ENCODE measurements at regions not wholly inside any gene's neighbourhood (a gene's known extent, or its start where the extent isn't known, plus 50 kb on each side); places are given as distances from the start of the nearest gene placed in this dataset.
"Not testable (repeated sequence)": the region's sequence is repeated elsewhere in the genome, so short reads cannot be mapped to it uniquely, and the experiment has no call there.

DNA sequence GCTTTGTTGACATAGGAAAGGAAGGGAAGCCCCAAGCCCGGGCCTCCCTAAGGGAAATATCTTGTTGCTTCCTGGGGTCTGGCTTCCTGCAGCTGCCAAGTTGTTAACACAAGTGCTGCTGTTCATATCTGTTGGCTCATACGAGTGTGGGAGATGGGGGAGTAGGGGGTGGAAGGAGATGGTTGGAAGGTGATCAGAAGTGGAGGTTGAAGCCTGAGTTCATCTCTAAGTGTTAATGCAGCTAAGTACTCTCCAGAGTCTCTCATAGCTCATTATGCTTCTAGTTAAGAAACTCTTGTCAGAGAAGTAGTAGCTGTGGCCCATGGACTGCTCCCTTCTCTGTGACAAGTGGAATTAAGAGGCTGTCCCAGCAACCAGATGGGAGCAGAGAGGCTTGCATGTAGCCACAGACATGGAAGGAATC lies 319.2 kb upstream of the SPAG17 start:
- Mint-ChIP-seq H3K27me3 (no peaks in the 10 kb centered on the region), H3K27ac (no peak overlapping the region), H3K4me1 (ENCODE audit: low read depth) (no peaks in the 10 kb centered on the region), H3K4me3 (no peak overlapping the region), H3K9me3 (no peaks in the 10 kb centered on the region), H3K36me3 (no peaks in the 10 kb centered on the region)
- ChIA-PET POLR2A (no interaction called here), CTCF (no interaction called here)
- DNase-seq: no peak
- intact Hi-C loops (cut with micrococcal nuclease): no loop called here

DNA sequence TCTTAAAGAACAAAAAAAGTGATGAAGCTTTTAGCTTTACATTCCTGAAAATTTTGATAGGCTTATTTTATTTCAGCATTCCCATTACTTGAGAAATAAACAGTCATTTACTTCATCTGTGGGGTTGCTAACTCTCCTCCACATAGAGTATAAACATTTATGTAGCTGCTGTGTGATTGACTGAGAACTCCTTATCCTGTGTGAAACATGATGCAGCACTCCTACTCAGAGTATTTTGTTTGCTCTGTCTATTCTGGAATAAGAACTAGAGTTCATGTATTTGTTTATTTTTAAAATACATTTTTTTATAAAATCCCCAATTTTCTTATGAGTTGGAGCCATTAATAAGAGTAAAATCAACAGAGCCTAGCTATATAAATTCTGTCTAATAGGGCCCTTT lies 318.7 kb upstream of the SPAG17 start:
- intact Hi-C loops (cut with micrococcal nuclease): no loop called here
- H3K27ac Mint-ChIP-seq: no peak overlapping the region
- POLR2A ChIA-PET: no interaction called here
- DNase-seq: no peak
- H3K9me3 Mint-ChIP-seq: no peaks in the 10 kb centered on the region
- H3K4me3 Mint-ChIP-seq: no peak overlapping the region
- CTCF ChIA-PET: no interaction called here
- no peaks in the 10 kb centered on the region for H3K4me1 Mint-ChIP-seq (ENCODE audit: low read depth)
- H3K27me3 Mint-ChIP-seq: no peaks in the 10 kb centered on the region
- no peaks in the 10 kb centered on the region for H3K36me3 Mint-ChIP-seq

DNA sequence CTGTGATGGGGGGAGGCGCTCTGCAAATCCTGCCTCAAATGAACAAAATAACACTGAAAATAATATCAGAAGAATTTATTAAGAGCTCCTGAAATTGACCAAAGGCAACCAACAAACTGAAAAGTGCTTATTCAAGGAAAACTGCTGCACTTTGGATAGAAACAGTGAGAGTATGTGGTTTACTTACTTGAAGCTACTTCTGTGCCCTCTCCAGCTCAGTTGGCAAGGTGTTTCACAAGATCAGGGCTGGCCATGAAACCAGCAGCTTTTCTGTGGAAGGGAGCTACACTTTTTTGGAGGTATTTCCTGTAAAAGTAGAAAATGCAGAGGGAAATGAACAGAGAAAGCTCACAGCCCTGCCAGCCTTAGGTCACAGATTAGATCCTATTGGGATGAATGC lies 310.0 kb upstream of the SPAG17 start:
- H3K9me3 Mint-ChIP-seq: no peaks in the 10 kb centered on the region
- no peak overlapping the region for H3K4me3 Mint-ChIP-seq
- H3K27me3 Mint-ChIP-seq: no peaks in the 10 kb centered on the region
- H3K36me3 Mint-ChIP-seq: no peaks in the 10 kb centered on the region
- ChIA-PET CTCF (no interaction called here), POLR2A (no interaction called here)
- H3K27ac Mint-ChIP-seq: no peak overlapping the region
- intact Hi-C loops (cut with micrococcal nuclease): no loop called here
- DNase-seq: no peak
- no peaks in the 10 kb centered on the region for H3K4me1 Mint-ChIP-seq (ENCODE audit: low read depth)

DNA sequence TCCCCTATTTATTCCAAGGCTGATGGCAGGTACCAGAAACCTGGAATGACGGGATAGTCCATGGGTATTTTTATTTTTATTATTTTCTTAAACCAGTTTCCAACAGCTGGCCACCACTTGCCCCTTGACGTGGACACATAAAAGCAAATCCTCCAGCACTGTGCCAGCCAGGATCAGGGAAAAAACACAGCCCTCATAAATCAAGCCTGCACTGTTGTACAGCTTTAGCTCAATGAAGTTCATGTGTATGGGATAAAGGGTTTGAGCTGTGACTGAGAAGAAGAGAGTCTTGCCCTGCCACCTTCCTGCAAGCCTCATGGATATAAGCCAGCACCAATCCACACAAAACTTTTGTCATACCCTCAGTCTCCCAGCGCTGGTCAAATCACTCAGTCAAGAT lies 303.8 kb upstream of the SPAG17 start:
- H3K27me3 Mint-ChIP-seq: no peaks in the 10 kb centered on the region
- H3K4me3 Mint-ChIP-seq: no peak overlapping the region
- H3K36me3 Mint-ChIP-seq: no peaks in the 10 kb centered on the region
- POLR2A ChIA-PET: no interaction called here
- CTCF ChIA-PET: no interaction called here
- intact Hi-C loops (cut with micrococcal nuclease): no loop called here
- peaks cover 4% of the 10 kb centered on the region for H3K9me3 Mint-ChIP-seq
- H3K4me1 Mint-ChIP-seq (ENCODE audit: low read depth): no peaks in the 10 kb centered on the region
- no peak for DNase-seq
- no peak overlapping the region for H3K27ac Mint-ChIP-seq

DNA sequence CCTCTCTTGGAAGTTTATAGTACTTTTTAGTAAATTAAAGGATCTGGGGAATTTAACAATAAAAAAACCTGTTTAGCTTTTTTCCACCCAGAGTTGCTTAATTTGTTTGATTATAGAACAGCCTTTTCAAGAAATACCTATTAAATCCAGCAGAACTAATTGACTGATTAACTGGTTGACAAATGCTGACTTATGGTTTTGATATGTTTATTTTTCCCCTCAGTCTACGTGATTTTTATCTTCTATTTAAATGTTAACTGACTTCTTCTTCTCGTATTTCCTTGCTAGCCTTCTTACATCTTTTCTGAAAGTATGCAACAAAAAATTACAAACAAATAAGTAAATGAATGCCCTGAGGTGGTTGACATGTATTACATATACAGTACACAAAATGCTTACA lies 302.9 kb upstream of the SPAG17 start:
- ChIA-PET POLR2A (no interaction called here), CTCF (no interaction called here)
- Mint-ChIP-seq H3K4me1 (ENCODE audit: low read depth) (no peaks in the 10 kb centered on the region), H3K36me3 (no peaks in the 10 kb centered on the region), H3K27me3 (no peaks in the 10 kb centered on the region), H3K9me3 (peaks cover 6% of the 10 kb centered on the region), H3K4me3 (no peak overlapping the region), H3K27ac (no peak overlapping the region)
- DNase-seq: no peak
- intact Hi-C loops (cut with micrococcal nuclease): no loop called here

DNA sequence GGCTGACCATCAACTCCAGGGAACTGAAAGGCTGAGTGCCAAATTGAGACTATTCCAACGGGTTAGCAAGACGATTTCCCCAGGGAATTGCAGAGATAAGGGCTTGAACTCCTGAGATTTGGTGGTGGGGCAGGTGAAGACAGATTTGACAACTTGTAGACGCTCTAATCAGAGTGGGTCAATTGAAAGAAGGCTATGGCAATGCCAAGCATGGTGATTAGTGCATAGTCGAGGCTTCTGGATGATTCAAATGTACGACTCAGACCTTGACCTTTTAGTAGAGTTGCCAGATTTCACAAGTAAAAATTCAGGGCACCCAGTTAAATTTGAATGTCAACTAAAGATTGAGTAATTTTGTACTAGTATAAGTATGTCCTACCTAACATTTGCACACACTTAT lies 302.1 kb upstream of the SPAG17 start:
- ChIA-PET POLR2A (no interaction called here), CTCF (no interaction called here)
- Mint-ChIP-seq H3K36me3 (no peaks in the 10 kb centered on the region), H3K4me3 (no peak overlapping the region), H3K9me3 (peaks cover 13% of the 10 kb centered on the region), H3K27ac (no peak overlapping the region), H3K4me1 (ENCODE audit: low read depth) (no peaks in the 10 kb centered on the region), H3K27me3 (no peaks in the 10 kb centered on the region)
- intact Hi-C loops (cut with micrococcal nuclease): no loop called here
- DNase-seq: no peak

DNA sequence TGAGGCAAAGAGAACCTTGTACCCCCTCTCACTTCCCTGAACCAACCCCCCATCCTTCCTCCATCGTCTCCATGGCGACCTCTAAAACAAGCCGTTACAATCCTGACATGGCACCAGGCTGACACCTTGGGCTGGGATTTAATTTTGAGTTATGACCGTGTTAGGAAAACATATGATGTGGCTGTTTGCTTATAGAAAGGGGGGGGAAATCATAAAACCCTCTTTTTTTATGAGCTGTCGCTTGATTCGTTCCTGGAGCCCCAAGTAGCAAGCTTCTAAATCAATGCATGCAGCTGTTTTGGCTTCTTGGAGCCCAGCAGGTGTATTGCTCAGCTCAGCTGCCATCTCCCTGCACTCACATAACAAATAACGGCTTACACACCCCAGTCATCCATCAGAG lies 301.2 kb upstream of the SPAG17 start:
- ChIA-PET CTCF (no interaction called here), POLR2A (no interaction called here)
- Mint-ChIP-seq H3K4me3 (no peak overlapping the region), H3K27ac (no peak overlapping the region), H3K27me3 (no peaks in the 10 kb centered on the region), H3K4me1 (ENCODE audit: low read depth) (no peaks in the 10 kb centered on the region), H3K36me3 (no peaks in the 10 kb centered on the region), H3K9me3 (peaks cover 16% of the 10 kb centered on the region)
- intact Hi-C loops (cut with micrococcal nuclease): no loop called here
- DNase-seq: no peak

DNA sequence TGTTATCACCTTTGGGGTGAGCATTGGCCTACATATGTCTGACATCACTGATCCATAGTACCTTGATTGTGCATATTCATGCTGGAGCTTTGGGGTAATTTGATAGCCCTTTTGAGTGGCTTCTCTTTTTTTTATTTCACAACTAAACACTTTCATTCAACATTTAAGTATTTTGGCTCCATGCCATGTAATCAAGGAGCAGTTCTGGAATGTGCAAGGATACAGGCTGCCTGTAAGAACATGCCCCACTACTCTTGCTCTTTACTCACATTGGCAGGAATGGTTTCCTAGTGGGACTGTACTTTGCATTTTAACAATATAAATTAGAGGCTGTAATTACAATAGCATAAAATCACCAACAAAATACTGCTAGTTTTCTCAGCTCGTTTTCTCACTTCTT lies 300.7 kb upstream of the SPAG17 start:
- Mint-ChIP-seq H3K27ac (no peak overlapping the region), H3K9me3 (peaks cover 16% of the 10 kb centered on the region), H3K27me3 (no peaks in the 10 kb centered on the region), H3K4me3 (no peak overlapping the region), H3K36me3 (no peaks in the 10 kb centered on the region), H3K4me1 (ENCODE audit: low read depth) (no peaks in the 10 kb centered on the region)
- intact Hi-C loops (cut with micrococcal nuclease): no loop called here
- DNase-seq: no peak
- POLR2A ChIA-PET: no interaction called here
- CTCF ChIA-PET: no interaction called here

DNA sequence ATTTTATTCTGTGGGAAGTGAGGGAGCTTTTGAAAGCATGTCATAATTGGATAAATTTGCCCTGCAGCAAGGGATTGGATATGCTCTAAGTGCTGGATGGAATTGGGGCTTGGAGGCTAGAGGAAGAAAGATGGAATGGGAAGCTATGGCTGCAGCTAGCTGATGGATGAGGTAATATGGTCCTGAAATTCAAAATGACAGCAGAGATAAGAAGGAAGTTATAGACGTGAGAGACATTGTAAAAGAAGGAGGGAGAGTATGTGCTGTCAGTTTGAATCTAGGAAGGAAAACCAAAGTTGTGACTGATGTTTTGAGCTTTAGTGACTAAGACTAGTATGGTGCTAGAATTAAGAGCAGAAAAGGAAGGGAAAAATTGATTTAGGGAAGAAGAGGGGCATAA lies 299.9 kb upstream of the SPAG17 start:
- POLR2A ChIA-PET: no interaction called here
- Mint-ChIP-seq H3K9me3 (peaks cover 16% of the 10 kb centered on the region), H3K4me1 (ENCODE audit: low read depth) (no peaks in the 10 kb centered on the region), H3K4me3 (no peak overlapping the region), H3K27ac (no peak overlapping the region), H3K36me3 (no peaks in the 10 kb centered on the region), H3K27me3 (no peaks in the 10 kb centered on the region)
- intact Hi-C loops (cut with micrococcal nuclease): no loop called here
- CTCF ChIA-PET: no interaction called here
- no peak for DNase-seq

DNA sequence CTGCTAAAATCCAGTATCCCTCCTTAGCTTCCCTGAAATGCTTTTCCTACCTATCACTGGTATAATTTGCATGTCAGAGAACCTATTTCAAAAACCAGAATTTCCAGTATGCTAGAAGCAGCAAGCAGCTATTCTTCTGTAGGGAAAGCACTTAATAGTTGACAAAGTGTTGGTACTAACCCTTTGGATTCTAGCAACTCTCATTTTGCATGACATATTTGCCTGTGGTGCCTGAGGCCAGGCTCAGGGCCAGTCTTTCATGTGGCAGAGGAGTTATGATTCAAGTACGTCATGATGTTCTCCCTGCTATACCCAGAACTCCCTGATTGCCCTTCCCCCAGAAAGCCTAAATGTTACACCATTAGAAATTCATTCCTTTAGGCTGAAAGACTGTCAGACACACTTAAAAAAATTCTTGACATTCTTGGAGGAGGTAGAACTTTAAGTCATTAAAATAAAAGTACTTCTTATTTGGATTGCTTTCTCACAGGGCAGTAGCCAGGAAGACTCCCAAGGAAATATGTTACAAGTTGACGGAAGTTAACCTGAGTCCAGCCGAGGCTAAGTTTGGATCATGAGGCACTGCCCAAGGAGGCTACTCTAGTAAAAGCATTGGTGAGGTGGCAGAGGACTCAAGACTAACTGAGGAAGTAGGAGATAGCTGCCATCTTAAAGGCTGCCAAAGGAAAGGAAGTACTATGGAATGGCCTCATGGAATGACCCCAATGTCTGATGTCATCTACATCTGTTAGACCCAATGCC lies 298.4 kb upstream of the SPAG17 start:
- Mint-ChIP-seq H3K27me3 (no peaks in the 10 kb centered on the region), H3K4me1 (ENCODE audit: low read depth) (no peaks in the 10 kb centered on the region), H3K27ac (no peak overlapping the region), H3K9me3 (peaks cover 11% of the 10 kb centered on the region), H3K4me3 (no peak overlapping the region), H3K36me3 (no peaks in the 10 kb centered on the region)
- no peak for DNase-seq
- intact Hi-C loops (cut with micrococcal nuclease): no loop called here
- POLR2A ChIA-PET: no interaction called here
- CTCF ChIA-PET: no interaction called here

DNA sequence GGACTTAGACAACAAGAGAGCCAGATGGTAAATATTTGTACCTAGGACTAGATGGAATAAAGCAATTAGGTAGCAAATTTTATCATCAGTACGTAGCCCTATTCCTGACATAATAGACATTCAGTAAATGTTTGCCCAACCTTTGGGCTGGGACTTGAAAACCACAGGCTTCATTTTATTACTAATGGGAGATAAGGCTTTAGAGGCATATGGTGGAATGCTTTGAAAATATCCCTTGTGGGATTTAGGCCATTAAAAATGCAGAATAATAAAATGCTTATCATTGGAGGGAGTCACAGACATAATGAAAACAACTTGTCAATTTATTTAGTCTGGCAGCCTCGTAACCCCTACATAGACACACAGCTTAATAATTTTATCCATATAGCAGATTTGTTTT lies 296.1 kb upstream of the SPAG17 start:
- Mint-ChIP-seq H3K4me3 (no peak overlapping the region), H3K4me1 (ENCODE audit: low read depth) (no peaks in the 10 kb centered on the region), H3K27me3 (no peaks in the 10 kb centered on the region), H3K27ac (no peak overlapping the region), H3K9me3 (peaks cover 11% of the 10 kb centered on the region), H3K36me3 (no peaks in the 10 kb centered on the region)
- CTCF ChIA-PET: interaction anchor here (0.6 kb wide), 1 partner anchor 20 kb away, joined by 3 read pairs; no protein-coding TSS in a partner anchor
- POLR2A ChIA-PET: no interaction called here
- intact Hi-C loops (cut with micrococcal nuclease): no loop called here
- DNase-seq: no peak

DNA sequence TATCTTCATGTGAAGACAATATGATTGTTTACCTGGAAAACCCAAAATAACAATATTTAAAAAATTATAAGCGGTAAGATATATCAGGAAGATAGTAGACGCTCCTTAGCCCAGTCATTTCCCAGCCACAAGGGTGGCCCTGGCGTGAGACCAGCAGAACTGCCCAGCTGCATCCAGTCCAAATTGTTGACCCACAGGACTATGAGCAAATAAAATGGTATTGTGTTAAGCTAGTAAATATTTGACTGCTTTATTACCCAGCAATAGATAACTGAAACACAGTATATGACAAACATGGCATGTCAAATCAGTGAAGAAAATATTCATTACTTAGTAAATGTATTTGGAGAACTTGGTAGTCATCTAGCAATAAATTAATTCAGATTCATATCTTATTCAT lies 294.3 kb upstream of the SPAG17 start:
- Mint-ChIP-seq H3K4me1 (ENCODE audit: low read depth) (no peaks in the 10 kb centered on the region), H3K27ac (no peak overlapping the region), H3K4me3 (no peak overlapping the region), H3K27me3 (no peaks in the 10 kb centered on the region), H3K9me3 (peaks cover 11% of the 10 kb centered on the region), H3K36me3 (no peaks in the 10 kb centered on the region)
- DNase-seq: no peak
- intact Hi-C loops (cut with micrococcal nuclease): no loop called here
- POLR2A ChIA-PET: no interaction called here
- CTCF ChIA-PET: no interaction called here

DNA sequence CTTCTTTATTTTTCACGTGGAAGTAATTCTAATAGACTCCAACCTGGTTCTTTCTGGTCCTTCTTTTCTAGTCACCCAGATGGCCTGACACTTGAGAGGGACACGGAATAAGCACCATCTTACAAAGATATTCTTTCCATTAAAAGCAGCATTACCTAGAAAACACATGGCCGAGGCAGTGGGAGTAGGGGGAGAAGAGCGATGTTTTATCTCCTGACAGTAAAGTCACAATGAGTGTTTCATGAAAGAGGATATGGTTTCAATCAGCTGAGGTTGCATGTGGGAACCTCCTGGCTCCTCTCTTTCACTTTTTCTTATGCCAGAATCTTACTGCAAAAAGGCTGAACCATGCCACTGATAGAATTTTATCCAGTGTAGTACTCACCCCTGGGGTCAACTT lies 288.8 kb upstream of the SPAG17 start:
- Mint-ChIP-seq H3K4me3 (no peak overlapping the region), H3K27me3 (no peaks in the 10 kb centered on the region), H3K36me3 (no peaks in the 10 kb centered on the region), H3K27ac (no peak overlapping the region), H3K9me3 (peaks cover 5% of the 10 kb centered on the region), H3K4me1 (ENCODE audit: low read depth) (no peaks in the 10 kb centered on the region)
- ChIA-PET POLR2A (no interaction called here), CTCF (no interaction called here)
- intact Hi-C loops (cut with micrococcal nuclease): no loop called here
- DNase-seq: no peak

DNA sequence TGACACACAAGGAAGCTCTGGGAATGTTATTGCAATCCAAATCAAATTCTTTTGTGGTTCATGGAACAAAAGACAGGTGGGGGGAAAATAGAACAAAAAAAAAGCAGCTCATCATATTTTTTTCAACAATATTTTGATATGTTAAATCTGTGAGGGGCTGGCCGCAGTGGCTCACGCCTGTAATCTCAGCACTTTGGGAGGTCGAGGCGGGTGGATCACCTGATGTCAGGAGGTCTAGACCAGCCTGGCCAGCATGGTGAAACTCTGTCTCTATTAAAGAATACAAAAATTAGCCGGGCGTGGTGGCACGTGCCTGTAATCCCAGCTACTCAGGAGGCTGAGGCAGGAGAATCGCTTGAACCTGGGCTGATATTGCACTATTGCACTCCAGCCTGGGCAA lies 279.4 kb upstream of the SPAG17 start:
- CTCF ChIA-PET; POLR2A ChIA-PET; H3K27me3 Mint-ChIP-seq; H3K36me3 Mint-ChIP-seq; DNase-seq; H3K27ac Mint-ChIP-seq; intact Hi-C loops (cut with micrococcal nuclease); H3K4me3 Mint-ChIP-seq; H3K4me1 Mint-ChIP-seq (ENCODE audit: low read depth): not testable (repeated sequence)
- peaks cover 34% of the 10 kb centered on the region for H3K9me3 Mint-ChIP-seq
